OCI-LY1 (cell line): ENCODE measurements at regions not wholly inside any gene's neighbourhood (a gene's known extent, or its start where the extent isn't known, plus 50 kb on each side); places are given as distances from the start of the nearest gene placed in this dataset.

Experiments used
- H2AFZ ChIP-seq: fragments of 200-600 bp; sonication (generic), shearing (Covaris generic); 2 replicates; pipeline ENCODE4 v1.6.0; 2014; ENCODE audit warnings: antibody characterized with exemption, mild to moderate bottlenecking, low read length
- H3F3A ChIP-seq: fragments of 200-600 bp; sonication (generic), shearing (Covaris generic); 2 replicates; pipeline ENCODE4 v1.6.0; 2014; ENCODE audit warnings: mild to moderate bottlenecking, antibody characterized with exemption, low read length, moderate library complexity; ENCODE audit not compliant: insufficient read depth
- H3K27ac ChIP-seq: fragments of 200-600 bp; sonication (generic); 2 replicates; pipeline ENCODE4 v1.5.1; 2014; ENCODE audit warnings: low read length, mixed run types, mild to moderate bottlenecking, low read depth; ENCODE audit not compliant: poor library complexity, severe bottlenecking
- H3K27me3 ChIP-seq: fragments of 200-600 bp; sonication (generic); 2 replicates; pipeline ENCODE4 v1.6.0; 2014; ENCODE audit warnings: antibody characterized with exemption, mild to moderate bottlenecking, low read length, moderate library complexity; ENCODE audit not compliant: insufficient read depth
- H3K36me3 ChIP-seq: fragments of 200-600 bp; sonication (generic); 2 replicates; pipeline ENCODE4 v1.6.1; 2014; ENCODE audit warnings: mild to moderate bottlenecking, antibody characterized with exemption, low read length, moderate library complexity, mixed read lengths; ENCODE audit not compliant: insufficient read depth
- H3K4me1 ChIP-seq: fragments of 200-600 bp; sonication (generic); 2 replicates; pipeline ENCODE4 v1.5.1; 2014; ENCODE audit warnings: mild to moderate bottlenecking, low read length, moderate library complexity; ENCODE audit not compliant: insufficient read depth, severe bottlenecking
- H3K4me2 ChIP-seq: fragments of 200-600 bp; sonication (generic), shearing (Covaris generic); 2 replicates; pipeline ENCODE4 v1.6.1; 2014; ENCODE audit warnings: low read length
- H3K4me3 ChIP-seq: fragments of 200-600 bp; sonication (generic); 2 replicates; pipeline ENCODE4 v1.5.1; 2014; ENCODE audit warnings: low read length, low read depth, mild to moderate bottlenecking, mixed read lengths; ENCODE audit not compliant: poor library complexity, severe bottlenecking
- H3K79me2 ChIP-seq: fragments of 200-600 bp; shearing (Covaris generic); 2 replicates; pipeline ENCODE4 v1.6.1; 2016; ENCODE audit warnings: mixed run types, low read length, mixed read lengths; ENCODE audit not compliant: insufficient read depth
- H3K9ac ChIP-seq: fragments of 200-600 bp; sonication (generic), shearing (Covaris generic); 2 replicates; pipeline ENCODE4 v1.6.1; 2014; ENCODE audit warnings: mild to moderate bottlenecking, low read length, mixed read lengths
- H3K9me2 ChIP-seq: fragments of 200-600 bp; sonication (generic), shearing (Covaris generic); 2 replicates; pipeline ENCODE4 v1.6.1; 2014; ENCODE audit warnings: low read depth, mild to moderate bottlenecking, low read length, mixed read lengths
- H3K9me3 ChIP-seq: fragments of 200-600 bp; shearing (Covaris generic); 2 replicates; pipeline ENCODE4 v1.6.1; 2014; ENCODE audit warnings: low read length, mixed read lengths
- H4K20me1 ChIP-seq: fragments of 200-600 bp; sonication (generic), shearing (Covaris generic); 2 replicates; pipeline ENCODE4 v1.6.0; 2016; ENCODE audit warnings: mild to moderate bottlenecking, low read length; ENCODE audit not compliant: insufficient read depth
- EZH2 ChIP-seq: fragments of 200-600 bp; sonication (generic), shearing (Covaris generic); IDR thresholded peaks from 2 replicates; pipeline ENCODE4 v1.8.0; 2017; ENCODE audit warnings: borderline replicate concordance, mixed run types, mild to moderate bottlenecking, antibody characterized with exemption, low read length, moderate library complexity, mixed read lengths
- TF ChIP-seq, protein P1 (sequence below): fragments of 200-600 bp; sonication (generic), shearing (Covaris generic); IDR thresholded peaks from 2 replicates; pipeline ENCODE4 v1.5.1; 2017; ENCODE audit warnings: mild to moderate bottlenecking, antibody characterized with exemption, low read length, moderate library complexity, mixed read lengths

DNA sequence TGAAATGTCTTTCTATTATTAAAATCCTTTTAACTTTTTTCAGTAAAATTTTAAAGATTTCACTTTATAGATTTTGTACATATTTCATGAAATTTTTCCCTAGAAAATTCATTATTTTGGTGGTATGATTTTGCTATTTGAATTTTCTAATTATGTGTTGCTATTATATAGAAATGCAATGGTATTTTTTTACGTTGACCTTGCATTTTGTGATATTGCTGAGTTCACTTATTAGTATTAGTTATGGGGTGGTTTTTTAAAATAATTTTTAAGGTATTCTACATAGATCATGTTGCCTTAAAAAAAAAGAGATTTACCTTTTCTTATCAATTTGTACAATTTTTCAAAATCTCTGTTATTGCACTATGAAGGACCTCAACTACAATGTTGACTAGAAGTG, 458.3 kb downstream of the TLE1 start:
- H3K79me2 ChIP-seq = no peaks in the 10 kb centered on the region
- H3K27me3 ChIP-seq = no peaks in the 10 kb centered on the region
- H2AFZ ChIP-seq = no peak overlapping the region
- no peak overlapping the region for H3K4me3 ChIP-seq
- TF ChIP-seq, protein P1, sequence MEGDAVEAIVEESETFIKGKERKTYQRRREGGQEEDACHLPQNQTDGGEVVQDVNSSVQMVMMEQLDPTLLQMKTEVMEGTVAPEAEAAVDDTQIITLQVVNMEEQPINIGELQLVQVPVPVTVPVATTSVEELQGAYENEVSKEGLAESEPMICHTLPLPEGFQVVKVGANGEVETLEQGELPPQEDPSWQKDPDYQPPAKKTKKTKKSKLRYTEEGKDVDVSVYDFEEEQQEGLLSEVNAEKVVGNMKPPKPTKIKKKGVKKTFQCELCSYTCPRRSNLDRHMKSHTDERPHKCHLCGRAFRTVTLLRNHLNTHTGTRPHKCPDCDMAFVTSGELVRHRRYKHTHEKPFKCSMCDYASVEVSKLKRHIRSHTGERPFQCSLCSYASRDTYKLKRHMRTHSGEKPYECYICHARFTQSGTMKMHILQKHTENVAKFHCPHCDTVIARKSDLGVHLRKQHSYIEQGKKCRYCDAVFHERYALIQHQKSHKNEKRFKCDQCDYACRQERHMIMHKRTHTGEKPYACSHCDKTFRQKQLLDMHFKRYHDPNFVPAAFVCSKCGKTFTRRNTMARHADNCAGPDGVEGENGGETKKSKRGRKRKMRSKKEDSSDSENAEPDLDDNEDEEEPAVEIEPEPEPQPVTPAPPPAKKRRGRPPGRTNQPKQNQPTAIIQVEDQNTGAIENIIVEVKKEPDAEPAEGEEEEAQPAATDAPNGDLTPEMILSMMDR = no peak
- TF ChIP-seq EZH2 = no peak
- H3K4me2 ChIP-seq = no peak overlapping the region
- H3K27ac ChIP-seq = no peak overlapping the region
- H3K4me1 ChIP-seq = no peaks in the 10 kb centered on the region
- no peaks in the 10 kb centered on the region for H3K36me3 ChIP-seq
- H4K20me1 ChIP-seq = no peaks in the 10 kb centered on the region
- no peak overlapping the region for H3K9ac ChIP-seq
- no peaks in the 10 kb centered on the region for H3K9me3 ChIP-seq
- H3F3A ChIP-seq = no peaks in the 10 kb centered on the region
- H3K9me2 ChIP-seq = no peaks in the 10 kb centered on the region

DNA sequence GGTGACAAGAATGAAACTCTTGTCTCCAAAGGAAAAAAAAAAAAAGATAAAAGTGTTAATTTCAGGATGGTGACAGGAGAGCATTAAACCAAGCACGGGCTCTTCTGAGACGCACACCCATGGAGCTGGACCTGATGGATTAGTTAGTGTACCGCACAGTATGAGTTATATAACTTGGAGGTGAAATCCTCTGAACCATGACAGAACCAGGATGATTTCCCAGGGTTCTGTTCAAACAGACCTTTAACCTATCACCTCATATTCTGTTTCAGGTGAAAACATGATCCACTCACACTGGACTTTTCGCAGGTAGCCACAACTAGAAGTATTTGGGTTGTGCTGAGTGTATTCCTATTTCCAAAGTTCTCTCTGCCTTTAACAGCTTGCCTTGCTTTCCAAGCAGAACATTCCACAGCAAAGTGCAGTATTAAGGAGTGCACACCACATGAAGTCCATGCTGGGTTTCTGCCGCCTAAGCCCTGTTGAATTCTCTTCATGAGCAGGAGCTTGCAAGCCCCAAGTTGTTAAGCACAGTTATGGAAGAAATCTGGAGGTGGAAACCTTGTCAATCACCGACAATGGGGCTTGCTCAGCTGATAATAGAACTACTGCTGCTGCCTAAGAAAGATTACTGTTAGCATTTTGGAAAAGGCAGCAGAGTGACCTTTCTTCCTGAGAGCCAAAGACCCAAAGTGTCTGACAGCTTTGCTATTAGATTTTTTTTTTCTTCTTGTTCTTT, 461.7 kb downstream of the TLE1 start:
- H3K9me2 ChIP-seq = no peaks in the 10 kb centered on the region
- no peak for TF ChIP-seq EZH2
- TF ChIP-seq, protein P1 = no peak
- H3K27ac ChIP-seq = no peak overlapping the region
- H3K4me2 ChIP-seq = no peak overlapping the region
- H3K9ac ChIP-seq = no peak overlapping the region
- H3K79me2 ChIP-seq = no peaks in the 10 kb centered on the region
- H4K20me1 ChIP-seq = no peaks in the 10 kb centered on the region
- no peak overlapping the region for H3K4me3 ChIP-seq
- H3F3A ChIP-seq = no peaks in the 10 kb centered on the region
- no peaks in the 10 kb centered on the region for H3K4me1 ChIP-seq
- no peak overlapping the region for H2AFZ ChIP-seq
- H3K27me3 ChIP-seq = no peaks in the 10 kb centered on the region
- H3K36me3 ChIP-seq = no peaks in the 10 kb centered on the region
- no peaks in the 10 kb centered on the region for H3K9me3 ChIP-seq

DNA sequence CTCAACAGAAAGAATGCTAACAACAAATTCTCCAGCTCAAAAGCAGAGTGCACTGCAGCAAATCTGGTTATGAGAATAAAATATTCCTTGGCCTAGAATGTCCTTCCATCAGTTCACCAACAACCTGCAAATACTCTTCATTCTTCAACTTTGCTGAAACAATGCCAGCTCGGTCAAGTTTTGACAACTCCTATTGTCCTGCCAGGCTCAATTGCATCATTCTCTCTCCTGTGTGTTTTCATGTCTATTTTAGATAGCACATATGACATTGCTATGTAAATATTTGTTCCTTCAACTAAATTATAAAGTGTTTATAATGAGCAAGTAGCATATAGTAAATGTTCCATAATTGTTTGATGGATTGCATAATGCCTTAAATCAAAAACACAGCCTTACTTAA, 463.8 kb downstream of the TLE1 start:
- TF ChIP-seq, protein P1 = no peak
- TF ChIP-seq EZH2 = no peak
- H3K36me3 ChIP-seq = no peaks in the 10 kb centered on the region
- no peak overlapping the region for H3K27ac ChIP-seq
- H3K9me3 ChIP-seq = no peaks in the 10 kb centered on the region
- H3K9me2 ChIP-seq = no peaks in the 10 kb centered on the region
- H3K79me2 ChIP-seq = no peaks in the 10 kb centered on the region
- H3F3A ChIP-seq = no peaks in the 10 kb centered on the region
- no peak overlapping the region for H3K9ac ChIP-seq
- H4K20me1 ChIP-seq = no peaks in the 10 kb centered on the region
- H3K4me2 ChIP-seq = no peak overlapping the region
- H3K4me3 ChIP-seq = no peak overlapping the region
- no peaks in the 10 kb centered on the region for H3K4me1 ChIP-seq
- H3K27me3 ChIP-seq = no peaks in the 10 kb centered on the region
- no peak overlapping the region for H2AFZ ChIP-seq
